ENCODE measurements at regions not wholly inside any gene's neighbourhood (a gene's known extent, or its start where the extent isn't known, plus 50 kb on each side); places are given as distances from the start of the nearest gene placed in this dataset.

DNA sequence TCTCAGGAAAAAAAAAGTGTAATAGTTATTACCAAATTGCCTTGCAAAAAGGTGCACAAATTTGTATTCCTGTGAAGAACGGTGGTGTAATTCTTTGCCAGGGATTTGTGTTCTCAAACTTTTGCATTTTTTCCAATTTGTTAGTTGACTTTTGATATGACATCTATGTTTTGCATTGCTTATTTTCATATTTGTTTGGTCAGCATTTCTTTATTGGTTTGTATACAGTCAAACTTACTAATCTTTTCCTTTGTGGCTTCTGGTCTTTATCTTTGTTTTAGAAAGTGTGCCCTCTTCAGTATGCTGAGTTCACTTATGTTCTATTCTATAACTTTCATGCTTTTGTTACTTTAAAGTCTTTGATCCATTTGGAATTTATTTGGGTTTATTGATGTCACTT, 226.2 kb upstream of the ZFHX3 start:
- ChIA-PET POLR2A (no interaction called here), CTCF (no interaction called here)
- TF ChIP-seq, protein P1, sequence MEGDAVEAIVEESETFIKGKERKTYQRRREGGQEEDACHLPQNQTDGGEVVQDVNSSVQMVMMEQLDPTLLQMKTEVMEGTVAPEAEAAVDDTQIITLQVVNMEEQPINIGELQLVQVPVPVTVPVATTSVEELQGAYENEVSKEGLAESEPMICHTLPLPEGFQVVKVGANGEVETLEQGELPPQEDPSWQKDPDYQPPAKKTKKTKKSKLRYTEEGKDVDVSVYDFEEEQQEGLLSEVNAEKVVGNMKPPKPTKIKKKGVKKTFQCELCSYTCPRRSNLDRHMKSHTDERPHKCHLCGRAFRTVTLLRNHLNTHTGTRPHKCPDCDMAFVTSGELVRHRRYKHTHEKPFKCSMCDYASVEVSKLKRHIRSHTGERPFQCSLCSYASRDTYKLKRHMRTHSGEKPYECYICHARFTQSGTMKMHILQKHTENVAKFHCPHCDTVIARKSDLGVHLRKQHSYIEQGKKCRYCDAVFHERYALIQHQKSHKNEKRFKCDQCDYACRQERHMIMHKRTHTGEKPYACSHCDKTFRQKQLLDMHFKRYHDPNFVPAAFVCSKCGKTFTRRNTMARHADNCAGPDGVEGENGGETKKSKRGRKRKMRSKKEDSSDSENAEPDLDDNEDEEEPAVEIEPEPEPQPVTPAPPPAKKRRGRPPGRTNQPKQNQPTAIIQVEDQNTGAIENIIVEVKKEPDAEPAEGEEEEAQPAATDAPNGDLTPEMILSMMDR (IDR thresholded peaks at IDR 0.05; ENCODE audit: insufficient read depth, low read length, missing control alignments), result no peak
- DNase-seq (ENCODE audit: low read depth, low spot score), result no peak
- H3K4me3 ChIP-seq (ENCODE audit: low read depth, low read length), result no peak overlapping the region

DNA sequence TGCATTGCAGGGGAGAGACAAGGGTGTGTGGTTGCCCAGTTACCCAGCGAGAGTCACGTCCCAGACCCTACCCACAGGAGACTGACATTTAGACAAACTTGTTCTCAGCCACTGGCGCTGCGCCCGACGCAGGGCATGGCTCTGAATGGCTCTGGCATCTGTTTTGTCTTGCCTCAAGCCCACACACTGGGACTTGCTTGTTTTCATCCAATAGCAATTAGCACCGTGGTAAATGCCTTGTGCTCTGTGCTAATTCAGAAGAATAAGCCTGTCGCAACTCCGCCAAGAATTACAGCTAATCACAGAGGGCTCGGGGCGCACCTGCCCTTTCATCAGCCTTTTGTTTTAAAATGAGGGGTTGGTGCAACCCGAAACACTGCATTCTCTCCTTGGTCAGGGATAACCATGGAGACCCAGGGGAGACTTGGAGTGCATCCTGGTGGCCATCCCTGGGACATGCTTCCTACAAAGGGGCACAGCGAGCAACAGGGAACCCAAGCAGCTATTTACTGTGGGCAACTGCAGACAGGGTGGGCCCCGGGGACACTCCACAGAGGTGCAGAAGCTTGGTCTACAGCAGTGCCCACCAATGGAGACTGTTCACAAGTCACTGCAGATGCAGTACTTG, 220.6 kb upstream of the ZFHX3 start:
- ChIA-PET POLR2A (no interaction called here), CTCF (interaction anchor here (1.2 kb wide), 1 partner anchor 11 kb away, joined by 3 read pairs; no protein-coding TSS in a partner anchor)
- H3K4me3 ChIP-seq (ENCODE audit: low read depth, low read length), result no peak overlapping the region
- no peak for DNase-seq (ENCODE audit: low read depth, low spot score)
- TF ChIP-seq, protein P1 (IDR thresholded peaks at IDR 0.05; ENCODE audit: insufficient read depth, low read length, missing control alignments), result peak; percentile 37

DNA sequence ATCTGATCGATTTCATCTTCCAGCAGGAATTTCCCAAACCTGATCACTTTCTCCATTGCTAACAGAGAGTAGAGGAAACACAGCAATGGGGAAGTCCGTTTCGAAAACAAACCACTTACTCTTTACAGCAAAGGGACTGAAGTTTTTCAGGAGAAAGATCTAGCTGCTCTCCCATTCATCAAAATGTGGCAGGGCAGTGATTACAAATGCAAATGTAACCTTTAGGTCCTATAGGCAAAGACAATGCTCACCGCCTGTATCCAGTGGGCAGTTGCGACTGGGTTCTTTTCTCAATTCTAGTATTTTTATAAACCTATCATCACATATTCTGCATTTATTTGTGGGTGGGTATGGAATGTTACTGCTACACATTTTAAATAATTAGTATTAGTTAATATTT, 218.0 kb upstream of the ZFHX3 start:
- CTCF ChIA-PET, result no interaction called here
- TF ChIP-seq, protein P1 (IDR thresholded peaks at IDR 0.05; ENCODE audit: insufficient read depth, low read length, missing control alignments), result no peak
- no peak for DNase-seq (ENCODE audit: low read depth, low spot score)
- no peak overlapping the region for H3K4me3 ChIP-seq (ENCODE audit: low read depth, low read length)
- POLR2A ChIA-PET, result interaction anchor here (0.8 kb wide), 1 partner anchor 198 kb away, joined by 4 read pairs; no protein-coding TSS in a partner anchor

- no peak for DNase-seq (ENCODE audit: low read depth, low spot score)
- TF ChIP-seq, protein P1 (IDR thresholded peaks at IDR 0.05; ENCODE audit: insufficient read depth, low read length, missing control alignments), result no peak
- ChIA-PET POLR2A (no interaction called here), CTCF (no interaction called here)
- no peak overlapping the region for H3K4me3 ChIP-seq (ENCODE audit: low read depth, low read length)
Measured at GRCh38 chr16:73265124-73265837, 217.4 kb upstream of the ZFHX3 start.

DNA sequence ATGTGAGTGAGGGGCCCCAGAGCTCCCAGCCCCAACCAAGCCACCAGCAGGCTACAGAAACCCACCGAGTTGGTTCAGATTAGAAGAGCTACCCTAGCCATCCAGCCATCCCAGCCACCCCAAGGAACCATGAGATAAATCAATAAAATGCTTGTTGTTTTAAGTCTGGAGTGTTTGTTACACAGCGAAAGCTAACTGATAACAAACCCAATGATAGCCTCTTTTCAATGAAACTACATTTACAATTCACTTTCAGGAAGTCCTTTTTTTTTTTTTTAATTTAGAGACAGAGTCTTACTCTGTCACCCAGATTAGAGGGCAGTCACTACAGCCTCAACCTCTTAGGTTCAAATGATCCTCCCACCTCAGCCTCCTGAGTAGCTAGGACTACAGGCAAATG, 215.0 kb upstream of the ZFHX3 start:
- TF ChIP-seq, protein P1 (IDR thresholded peaks at IDR 0.05; ENCODE audit: insufficient read depth, low read length, missing control alignments), result no peak
- ChIA-PET CTCF (interaction anchor here (1.0 kb wide), 1 partner anchor 9 kb away, joined by 4 read pairs; no protein-coding TSS in a partner anchor), POLR2A (no interaction called here)
- H3K4me3 ChIP-seq (ENCODE audit: low read depth, low read length), result no peak overlapping the region
- DNase-seq (ENCODE audit: low read depth, low spot score), result no peak

DNA sequence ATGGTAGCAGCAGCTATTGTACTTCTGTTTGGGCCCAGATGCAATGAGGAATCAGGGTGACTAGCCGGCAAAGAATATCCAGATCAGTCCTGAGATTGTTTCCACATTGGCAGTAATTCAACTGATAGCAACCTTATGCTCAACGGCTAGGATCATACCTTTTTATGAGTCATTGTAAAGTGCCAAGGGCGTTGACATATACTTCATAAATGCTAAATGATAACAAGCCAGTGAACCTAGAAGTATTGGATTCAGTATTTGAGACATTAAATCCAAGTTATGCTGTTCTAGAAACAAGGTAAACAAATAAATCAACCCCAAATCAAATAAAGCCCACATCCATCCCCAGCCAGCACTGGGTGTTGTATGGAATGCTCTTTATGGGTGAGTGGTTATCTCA, 207.1 kb upstream of the ZFHX3 start:
- POLR2A ChIA-PET, result no interaction called here
- TF ChIP-seq, protein P1 (IDR thresholded peaks at IDR 0.05; ENCODE audit: insufficient read depth, low read length, missing control alignments), result no peak
- no peak for DNase-seq (ENCODE audit: low read depth, low spot score)
- H3K4me3 ChIP-seq (ENCODE audit: low read depth, low read length), result no peak overlapping the region
- CTCF ChIA-PET, result no interaction called here

Measured in AG04449 (cell line).